Gastrocnemius medialis (tissue), 4 donors: ENCODE measurements at regions not wholly inside any gene's neighbourhood (a gene's known extent, or its start where the extent isn't known, plus 50 kb on each side); places are given as distances from the start of the nearest gene placed in this dataset.

Experiments used
- POLR2A ChIP-seq, 2 donors: fragments of 450-650 bp; IDR thresholded peaks; one replicate each; pipeline ENCODE4 v1.6.1; 2017; ENCODE audit warnings: antibody characterized with exemption in 2 of 2, mild to moderate bottlenecking in 2 of 2, moderate library complexity in 2 of 2
- TF ChIP-seq, protein P1 (sequence below), 5 experiments: fragments of 450-650 bp in 3 of 5; fragments of 200-600 bp in 2 of 5; sonication (generic) in 2 of 5; IDR thresholded peaks in 4 of 5; conservative IDR thresholded peaks in 1 of 5; 1 replicate in 4 of 5; 2 replicates in 1 of 5; pipeline ENCODE4 v1.5.1; 2016 to 2019; ENCODE audit warnings: antibody characterized with exemption in 5 of 5, mild to moderate bottlenecking in 3 of 5, moderate library complexity in 3 of 5

GRCh38 chr21:45340515-45340914 is 52.8 kb upstream of the POFUT2 start:
- TF ChIP-seq, protein P1, sequence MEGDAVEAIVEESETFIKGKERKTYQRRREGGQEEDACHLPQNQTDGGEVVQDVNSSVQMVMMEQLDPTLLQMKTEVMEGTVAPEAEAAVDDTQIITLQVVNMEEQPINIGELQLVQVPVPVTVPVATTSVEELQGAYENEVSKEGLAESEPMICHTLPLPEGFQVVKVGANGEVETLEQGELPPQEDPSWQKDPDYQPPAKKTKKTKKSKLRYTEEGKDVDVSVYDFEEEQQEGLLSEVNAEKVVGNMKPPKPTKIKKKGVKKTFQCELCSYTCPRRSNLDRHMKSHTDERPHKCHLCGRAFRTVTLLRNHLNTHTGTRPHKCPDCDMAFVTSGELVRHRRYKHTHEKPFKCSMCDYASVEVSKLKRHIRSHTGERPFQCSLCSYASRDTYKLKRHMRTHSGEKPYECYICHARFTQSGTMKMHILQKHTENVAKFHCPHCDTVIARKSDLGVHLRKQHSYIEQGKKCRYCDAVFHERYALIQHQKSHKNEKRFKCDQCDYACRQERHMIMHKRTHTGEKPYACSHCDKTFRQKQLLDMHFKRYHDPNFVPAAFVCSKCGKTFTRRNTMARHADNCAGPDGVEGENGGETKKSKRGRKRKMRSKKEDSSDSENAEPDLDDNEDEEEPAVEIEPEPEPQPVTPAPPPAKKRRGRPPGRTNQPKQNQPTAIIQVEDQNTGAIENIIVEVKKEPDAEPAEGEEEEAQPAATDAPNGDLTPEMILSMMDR (IDR thresholded peaks at IDR 0.05 in 4 of 5, conservative IDR thresholded peaks at IDR 0.05 in 1 of 5) = no peak
- no peak for TF ChIP-seq POLR2A (IDR thresholded peaks at IDR 0.05)
